MG63 (cell line): ENCODE measurements at regions not wholly inside any gene's neighbourhood (a gene's known extent, or its start where the extent isn't known, plus 50 kb on each side); places are given as distances from the start of the nearest gene placed in this dataset.

Source experiments
- DNase-seq: peaks from one replicate; pipeline ENCODE4 v3.0.0-alpha.2; 2020
- H3K27me3 ChIP-seq: fragments of 250-450 bp; sonication (Bioruptor Pico); 2 replicates; pipeline ENCODE4 v1.5.1; 2020; ENCODE audit warnings: mild to moderate bottlenecking, moderate library complexity
- H3K36me3 ChIP-seq: fragments of 250-450 bp; sonication (Bioruptor Pico); 2 replicates; pipeline ENCODE4 v1.5.1; 2020; ENCODE audit warnings: mild to moderate bottlenecking, moderate library complexity
- H3K4me3 ChIP-seq: fragments of 250-450 bp; sonication (Bioruptor Pico); 2 replicates; pipeline ENCODE4 v1.5.1; 2020; ENCODE audit warnings: mild to moderate bottlenecking, moderate library complexity
- H3K9me3 ChIP-seq: fragments of 250-450 bp; sonication (Bioruptor Pico); 2 replicates; pipeline ENCODE4 v1.5.1; 2020; ENCODE audit warnings: mild to moderate bottlenecking, moderate library complexity

DNA sequence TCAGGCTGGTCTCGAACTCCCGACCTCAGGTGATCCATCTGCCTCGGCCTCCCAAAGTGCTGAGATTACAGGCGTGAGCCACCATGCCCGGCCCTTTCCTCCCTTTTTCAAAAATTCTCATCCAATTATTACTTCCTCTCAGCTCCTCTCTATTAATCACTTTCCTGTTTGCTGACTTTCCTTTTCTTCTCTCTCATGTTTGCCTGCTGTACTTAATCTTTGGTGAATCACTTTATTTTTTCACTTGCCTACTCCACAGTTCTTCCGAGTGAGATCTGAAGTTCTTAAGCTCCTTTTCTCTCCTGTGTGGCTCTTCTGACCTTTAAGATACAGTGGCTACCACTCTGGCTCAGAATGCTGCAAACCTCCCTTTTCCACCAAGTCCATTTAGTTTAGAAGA, 126.3 kb upstream of the SERTAD2 start:
- peaks cover 13% of the 10 kb centered on the region for H3K9me3 ChIP-seq
- no peak for DNase-seq
- no peaks in the 10 kb centered on the region for H3K27me3 ChIP-seq
- no peak overlapping the region for H3K4me3 ChIP-seq
- no peaks in the 10 kb centered on the region for H3K36me3 ChIP-seq

GRCh38 chr2:64781711-64782390, 128.1 kb upstream of the SERTAD2 start:
- DNase-seq = peak; percentile 37
- Histone ChIP-seq H3K4me3 (no peak overlapping the region), H3K27me3 (no peaks in the 10 kb centered on the region), H3K36me3 (no peaks in the 10 kb centered on the region), H3K9me3 (no peaks in the 10 kb centered on the region; the same call in 1 of the 2 replicates)

DNA sequence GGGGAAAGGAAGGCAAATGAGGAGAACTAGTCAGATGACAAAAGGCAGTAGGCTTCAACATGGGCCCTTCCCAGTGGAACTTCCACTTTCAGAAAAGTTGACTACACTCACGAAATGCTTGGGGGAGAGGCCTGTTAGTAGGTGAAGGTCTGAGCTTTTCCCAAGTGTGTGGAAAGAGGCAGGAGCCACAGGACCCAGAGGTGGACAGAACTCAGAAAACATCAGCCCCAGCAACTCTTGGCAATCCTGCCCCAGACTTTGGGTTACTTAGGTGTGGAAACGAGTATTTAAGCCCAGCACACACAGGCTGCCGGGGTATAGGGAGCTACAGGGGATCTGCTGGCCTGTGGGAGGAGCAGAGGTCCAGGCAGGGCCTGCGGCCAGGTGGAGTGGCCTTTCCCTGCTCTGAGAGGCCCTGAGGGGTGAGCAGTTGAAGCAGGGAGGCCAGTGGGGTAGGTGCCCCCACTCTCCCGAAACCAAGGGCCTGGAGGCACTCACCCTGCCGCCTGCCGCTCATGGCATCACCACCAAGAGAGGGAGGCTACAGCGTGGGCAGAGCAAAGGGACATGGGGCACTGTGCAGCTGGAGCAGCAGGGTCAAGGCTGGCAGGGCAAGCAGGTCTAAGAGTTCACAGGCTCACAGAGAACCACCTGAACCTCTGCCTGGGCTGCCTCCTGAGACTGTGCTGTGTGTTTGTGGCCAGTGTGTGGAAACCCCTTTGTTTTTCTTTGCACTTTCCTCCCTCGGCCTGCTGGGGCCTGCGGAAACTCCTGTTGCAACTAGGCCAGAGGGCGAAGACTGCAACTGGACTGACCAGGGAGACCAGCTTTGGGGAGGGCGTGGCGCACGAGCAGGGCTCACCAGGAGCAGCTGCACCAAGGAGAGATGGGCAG, 130.7 kb upstream of the SERTAD2 start:
- Histone ChIP-seq H3K36me3 (no peaks in the 10 kb centered on the region), H3K27me3 (no peaks in the 10 kb centered on the region), H3K9me3 (peaks cover 3% of the 10 kb centered on the region; the same call in 1 of the 2 replicates), H3K4me3 (no peak overlapping the region)
- no peak for DNase-seq

GRCh38 chr2:64785245-64785644, 131.5 kb upstream of the SERTAD2 start:
- H3K27me3 ChIP-seq = no peaks in the 10 kb centered on the region
- H3K4me3 ChIP-seq = no peak overlapping the region
- no peak for DNase-seq
- H3K9me3 ChIP-seq = peaks cover 3% of the 10 kb centered on the region; the same call in 1 of the 2 replicates
- no peaks in the 10 kb centered on the region for H3K36me3 ChIP-seq

GRCh38 chr2:64786343-64787018, 132.8 kb upstream of the SERTAD2 start:
- no peak overlapping the region for H3K4me3 ChIP-seq
- DNase-seq = no peak
- H3K9me3 ChIP-seq = peaks cover 3% of the 10 kb centered on the region; the same call in 1 of the 2 replicates

DNA sequence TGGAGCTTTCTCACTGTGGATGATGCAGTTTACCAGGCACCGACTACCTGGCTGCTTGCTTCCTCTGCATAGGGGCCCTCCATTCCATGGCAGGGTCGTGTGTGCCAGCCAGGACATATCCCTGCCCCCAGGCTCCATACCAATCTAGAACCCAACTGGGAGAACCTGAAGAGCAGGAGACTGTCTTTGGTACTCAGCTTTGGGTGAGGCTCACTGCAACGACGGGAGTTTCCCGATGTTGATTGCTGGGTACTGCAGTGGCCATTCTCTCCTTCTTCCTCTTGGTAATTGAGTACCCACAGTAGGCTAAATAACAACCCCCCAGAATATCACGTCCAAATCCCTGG, 133.3 kb upstream of the SERTAD2 start:
- no peaks in the 10 kb centered on the region for H3K27me3 ChIP-seq
- peaks cover 4% of the 10 kb centered on the region; the same call in 1 of the 2 replicates for H3K9me3 ChIP-seq
- DNase-seq = no peak
- H3K36me3 ChIP-seq = no peaks in the 10 kb centered on the region
- H3K4me3 ChIP-seq = no peak overlapping the region

More at GRCh38 chr2:64786343-64787018, 132.8 kb upstream of the SERTAD2 start:
- H3K36me3 ChIP-seq = no peaks in the 10 kb centered on the region
- no peaks in the 10 kb centered on the region for H3K27me3 ChIP-seq

GRCh38 chr2:64787698-64788097, 134.0 kb upstream of the SERTAD2 start:
- H3K9me3 ChIP-seq = peaks cover 4% of the 10 kb centered on the region; the same call in 1 of the 2 replicates
- DNase-seq = no peak
- H3K36me3 ChIP-seq = no peaks in the 10 kb centered on the region
- H3K4me3 ChIP-seq = no peak overlapping the region
- H3K27me3 ChIP-seq = no peaks in the 10 kb centered on the region

DNA sequence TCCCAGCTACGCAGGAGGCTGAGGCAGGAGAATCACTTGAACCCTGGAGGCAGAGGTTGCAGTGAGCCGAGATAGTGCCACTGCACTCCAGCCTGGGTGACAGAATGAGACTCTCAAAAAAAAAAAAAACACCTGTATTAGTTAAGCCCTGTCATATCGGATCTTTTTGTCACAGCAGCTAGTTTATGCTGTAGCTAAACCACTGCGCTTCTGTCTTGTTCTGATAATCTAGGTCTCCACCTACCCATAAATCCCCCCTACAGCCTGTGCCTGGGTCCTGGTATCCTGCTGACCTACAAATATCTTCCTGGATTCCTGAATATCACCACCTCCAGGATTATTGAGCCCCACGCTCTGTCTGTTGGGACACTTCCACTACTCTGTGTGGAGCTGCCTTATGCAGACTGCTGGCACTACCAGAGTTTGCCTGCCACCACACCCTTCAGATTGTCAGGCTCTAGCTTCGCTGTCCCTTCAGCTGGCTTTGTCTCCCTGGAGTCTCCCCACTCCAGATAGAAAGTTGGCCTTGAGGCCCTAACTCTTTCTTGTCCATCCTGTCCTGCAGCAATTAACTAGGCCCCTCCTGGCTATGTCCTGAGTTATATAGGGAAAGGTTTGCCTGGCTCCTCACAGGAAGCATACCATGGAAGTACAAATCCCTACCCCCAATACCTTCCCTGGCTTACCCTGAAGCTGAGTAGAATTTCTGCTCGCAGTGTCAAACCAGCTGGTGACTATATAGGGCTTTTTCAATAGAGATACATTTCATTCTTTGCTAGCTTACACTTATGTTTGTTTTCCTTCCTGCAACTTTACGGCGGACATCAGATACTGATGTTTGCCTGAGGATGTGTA, 136.0 kb upstream of the SERTAD2 start:
- Histone ChIP-seq H3K36me3 (no peaks in the 10 kb centered on the region), H3K9me3 (peaks cover 15% of the 10 kb centered on the region), H3K27me3 (no peaks in the 10 kb centered on the region), H3K4me3 (no peak overlapping the region)
- DNase-seq = no peak

GRCh38 chr2:64792300-64792699, 138.6 kb upstream of the SERTAD2 start:
- no peaks in the 10 kb centered on the region for H3K36me3 ChIP-seq
- peaks cover 15% of the 10 kb centered on the region for H3K9me3 ChIP-seq
- no peak overlapping the region for H3K4me3 ChIP-seq
- no peaks in the 10 kb centered on the region for H3K27me3 ChIP-seq
- no peak for DNase-seq

DNA sequence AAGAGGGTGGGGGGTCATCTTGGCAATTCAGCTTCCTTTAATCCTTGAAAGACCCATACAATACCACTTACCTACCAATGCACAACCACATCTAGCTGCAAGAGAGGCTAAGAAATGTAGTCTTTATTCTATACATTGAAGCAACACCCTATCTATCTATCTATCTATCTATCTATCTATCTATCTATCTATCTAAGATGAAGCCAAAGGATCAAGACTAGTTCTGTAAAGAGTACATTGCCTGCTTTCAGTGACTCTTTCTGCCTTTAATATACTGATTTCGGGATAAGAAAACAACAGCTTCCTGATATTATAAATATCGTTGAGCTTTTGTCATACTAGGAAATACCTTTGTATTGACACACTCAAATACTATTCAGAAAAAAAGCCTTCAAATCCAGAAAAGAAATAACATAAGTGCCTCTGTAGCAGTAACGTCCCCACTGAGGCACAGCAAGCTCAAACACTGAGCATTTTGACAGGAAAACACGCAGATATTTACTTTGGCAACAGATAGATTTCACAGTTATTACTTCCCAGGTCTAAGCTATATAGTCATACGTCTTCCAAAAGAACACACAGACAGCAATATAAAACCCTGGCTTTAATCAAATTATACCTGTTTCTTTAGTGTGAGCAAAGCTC, 139.4 kb upstream of the SERTAD2 start:
- H3K27me3 ChIP-seq = no peaks in the 10 kb centered on the region
- no peak overlapping the region for H3K4me3 ChIP-seq
- DNase-seq = no peak
- no peaks in the 10 kb centered on the region for H3K36me3 ChIP-seq
- H3K9me3 ChIP-seq = peaks cover 15% of the 10 kb centered on the region

- peaks cover 14% of the 10 kb centered on the region for H3K9me3 ChIP-seq
- H3K4me3 ChIP-seq = no peak overlapping the region
- no peak for DNase-seq
- H3K27me3 ChIP-seq = no peaks in the 10 kb centered on the region
- H3K36me3 ChIP-seq = no peaks in the 10 kb centered on the region
Measured at GRCh38 chr2:64793701-64794100, 140.0 kb upstream of the SERTAD2 start.

GRCh38 chr2:64794426-64794995, 140.8 kb upstream of the SERTAD2 start:
- H3K4me3 ChIP-seq = no peak overlapping the region
- no peak for DNase-seq
- H3K9me3 ChIP-seq = peaks cover 13% of the 10 kb centered on the region
- no peaks in the 10 kb centered on the region for H3K36me3 ChIP-seq
- no peaks in the 10 kb centered on the region for H3K27me3 ChIP-seq

DNA sequence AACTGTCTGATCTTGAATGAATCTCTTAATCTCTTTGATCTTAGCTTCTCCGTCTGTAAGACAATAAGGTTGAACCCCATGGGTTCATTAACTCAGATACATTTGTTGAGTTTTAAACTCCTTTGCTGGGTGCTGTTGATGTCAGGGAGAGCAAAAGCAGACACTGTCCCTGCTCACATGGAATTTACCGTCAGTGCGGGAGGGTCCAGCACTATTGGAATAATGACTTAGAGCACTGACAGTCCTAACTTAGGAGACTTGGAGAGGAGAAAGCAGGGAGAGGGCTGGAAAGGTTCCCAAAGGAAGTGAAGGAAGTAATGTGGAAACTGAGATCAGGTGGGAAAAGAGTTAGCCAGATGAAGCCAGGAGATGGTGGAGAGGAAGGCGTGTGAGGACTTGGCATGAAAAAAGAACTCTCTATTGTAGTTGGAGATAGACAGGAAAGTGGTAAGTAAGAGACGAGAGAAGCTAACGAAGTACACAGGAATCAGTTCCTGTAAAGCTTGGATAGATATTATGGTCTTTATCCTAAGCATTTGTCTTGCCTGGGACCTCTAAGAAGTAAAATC, 141.4 kb upstream of the SERTAD2 start:
- no peaks in the 10 kb centered on the region for H3K27me3 ChIP-seq
- DNase-seq = no peak
- H3K4me3 ChIP-seq = no peak overlapping the region
- peaks cover 13% of the 10 kb centered on the region for H3K9me3 ChIP-seq
- H3K36me3 ChIP-seq = no peaks in the 10 kb centered on the region

- DNase-seq = no peak
- H3K36me3 ChIP-seq = no peaks in the 10 kb centered on the region
- no peaks in the 10 kb centered on the region for H3K27me3 ChIP-seq
- H3K4me3 ChIP-seq = no peak overlapping the region
- H3K9me3 ChIP-seq = peaks cover 11% of the 10 kb centered on the region
Measured at GRCh38 chr2:64796926-64797325, 143.2 kb upstream of the SERTAD2 start.

- Histone ChIP-seq H3K36me3 (no peaks in the 10 kb centered on the region), H3K9me3 (peaks cover 10% of the 10 kb centered on the region), H3K27me3 (no peaks in the 10 kb centered on the region), H3K4me3 (no peak overlapping the region)
- peak; percentile 41 for DNase-seq
Measured at GRCh38 chr2:64797881-64798575, 144.3 kb upstream of the SERTAD2 start.
